ENCODE measurements at regions not wholly inside any gene's neighbourhood (a gene's known extent, or its start where the extent isn't known, plus 50 kb on each side); places are given as distances from the start of the nearest gene placed in this dataset.

- H3K4me2 ChIP-seq = no peak overlapping the region
- ChIA-PET POLR2A (ENCODE audit: unreplicated experiment) (no interaction called here), CTCF (no interaction called here)
- H2AFZ ChIP-seq = no peak overlapping the region
- BruUV-seq (replicated peaks) = no TSS peak
- H3K9me2 ChIP-seq (ENCODE audit: insufficient read depth) = no peaks in the 10 kb centered on the region
- H3K4me3 ChIP-seq = no peak overlapping the region
- H3K27me3 ChIP-seq (ENCODE audit: insufficient read depth, low read depth) = no peaks in the 10 kb centered on the region
- TF ChIP-seq CTCF (conservative IDR thresholded peaks at IDR 0.05) (no peak), EZH2 (IDR thresholded peaks at IDR 0.05; ENCODE audit: low read depth) (no peak)
- intact Hi-C loops (cut with micrococcal nuclease; ENCODE audit: unreplicated experiment) = no loop called here
- H3K4me1 ChIP-seq (replicated peaks; ENCODE audit: insufficient read depth) = no peaks in the 10 kb centered on the region
- no peak for DNase-seq
- no peak overlapping the region for H3K27ac ChIP-seq
- no peaks in the 10 kb centered on the region for H3K9me3 ChIP-seq (ENCODE audit: insufficient read depth, low read depth)
- no peaks in the 10 kb centered on the region for H3F3A ChIP-seq (ENCODE audit: insufficient read depth, low read depth)
- no peaks in the 10 kb centered on the region for H3K36me3 ChIP-seq (ENCODE audit: low read depth)
- H3K79me2 ChIP-seq (ENCODE audit: low read depth) = no peaks in the 10 kb centered on the region
- H4K20me1 ChIP-seq (ENCODE audit: insufficient read depth) = no peaks in the 10 kb centered on the region
Observed at GRCh38 chr6:92263864-92264263, 1155.5 kb downstream of the EPHA7 start.

- no peaks in the 10 kb centered on the region for H3F3A ChIP-seq (ENCODE audit: insufficient read depth, low read depth)
- no peaks in the 10 kb centered on the region for H3K9me2 ChIP-seq (ENCODE audit: insufficient read depth)
- no peaks in the 10 kb centered on the region for H3K9me3 ChIP-seq (ENCODE audit: insufficient read depth, low read depth)
- H3K27ac ChIP-seq = no peak overlapping the region
- H3K4me1 ChIP-seq (replicated peaks; ENCODE audit: insufficient read depth) = no peaks in the 10 kb centered on the region
- H3K79me2 ChIP-seq (ENCODE audit: low read depth) = no peaks in the 10 kb centered on the region
- no peak overlapping the region for H3K4me2 ChIP-seq
- no peaks in the 10 kb centered on the region for H3K36me3 ChIP-seq (ENCODE audit: low read depth)
- H3K27me3 ChIP-seq (ENCODE audit: insufficient read depth, low read depth) = no peaks in the 10 kb centered on the region
- intact Hi-C loops (cut with micrococcal nuclease; ENCODE audit: unreplicated experiment) = no loop called here
- no peak for TF ChIP-seq CTCF (conservative IDR thresholded peaks at IDR 0.05)
- no peak for TF ChIP-seq EZH2 (IDR thresholded peaks at IDR 0.05; ENCODE audit: low read depth)
- BruUV-seq (replicated peaks) = no TSS peak
- H2AFZ ChIP-seq = no peak overlapping the region
- ChIA-PET CTCF (no interaction called here), POLR2A (ENCODE audit: unreplicated experiment) (interaction anchor here (0.8 kb wide), 1 partner anchor 1118 kb away, joined by 8 read pairs; no protein-coding TSS in a partner anchor)
- H4K20me1 ChIP-seq (ENCODE audit: insufficient read depth) = no peaks in the 10 kb centered on the region
- no peak for DNase-seq
- no peak overlapping the region for H3K4me3 ChIP-seq
Observed at GRCh38 chr6:92259171-92259570, 1160.2 kb downstream of the EPHA7 start.

GRCh38 chr6:92243315-92243714, 1176.0 kb downstream of the EPHA7 start:
- H3K4me2 ChIP-seq = no peak overlapping the region
- H3K9me2 ChIP-seq (ENCODE audit: insufficient read depth) = no peaks in the 10 kb centered on the region
- H3K36me3 ChIP-seq (ENCODE audit: low read depth) = no peaks in the 10 kb centered on the region
- H3K27me3 ChIP-seq (ENCODE audit: insufficient read depth, low read depth) = no peaks in the 10 kb centered on the region
- POLR2A ChIA-PET (ENCODE audit: unreplicated experiment) = no interaction called here
- H3K27ac ChIP-seq = no peak overlapping the region
- intact Hi-C loops (cut with micrococcal nuclease; ENCODE audit: unreplicated experiment) = no loop called here
- no peak for DNase-seq
- H3F3A ChIP-seq (ENCODE audit: insufficient read depth, low read depth) = no peaks in the 10 kb centered on the region
- H4K20me1 ChIP-seq (ENCODE audit: insufficient read depth) = no peaks in the 10 kb centered on the region
- no peak overlapping the region for H3K4me3 ChIP-seq
- H3K4me1 ChIP-seq (replicated peaks; ENCODE audit: insufficient read depth) = no peaks in the 10 kb centered on the region
- H2AFZ ChIP-seq = no peak overlapping the region
- H3K9me3 ChIP-seq (ENCODE audit: insufficient read depth, low read depth) = no peaks in the 10 kb centered on the region
- TF ChIP-seq CTCF (conservative IDR thresholded peaks at IDR 0.05) = no peak
- TF ChIP-seq EZH2 (IDR thresholded peaks at IDR 0.05; ENCODE audit: low read depth) = no peak
- no TSS peak for BruUV-seq (replicated peaks)
- CTCF ChIA-PET = no interaction called here
- H3K79me2 ChIP-seq (ENCODE audit: low read depth) = no peaks in the 10 kb centered on the region
